SU-DHL-6 (cell line): ENCODE measurements at regions not wholly inside any gene's neighbourhood (a gene's known extent, or its start where the extent isn't known, plus 50 kb on each side); places are given as distances from the start of the nearest gene placed in this dataset.

Source experiments
- H2AFZ ChIP-seq: fragments of 200-600 bp; sonication (generic); 2 replicates; pipeline ENCODE4 v1.6.1; 2014; ENCODE audit warnings: low read depth, mild to moderate bottlenecking, moderate library complexity, mixed read lengths, antibody characterized with exemption, low read length; ENCODE audit not compliant: severe bottlenecking
- H3F3A ChIP-seq: fragments of 200-600 bp; shearing (Covaris generic); 2 replicates; pipeline ENCODE4 v1.6.0; 2016; ENCODE audit warnings: antibody characterized with exemption, mild to moderate bottlenecking; ENCODE audit not compliant: insufficient read depth
- H3K27ac ChIP-seq: fragments of 200-600 bp; sonication (generic); 2 replicates; pipeline ENCODE4 v1.5.1; 2016; ENCODE audit warnings: low read depth, mild to moderate bottlenecking, low read length, moderate library complexity, mixed read lengths
- H3K27me3 ChIP-seq: fragments of 200-600 bp; sonication (generic), shearing (Covaris generic); 2 replicates; pipeline ENCODE4 v1.6.0; 2014; ENCODE audit warnings: mild to moderate bottlenecking, low read length
- H3K36me3 ChIP-seq: fragments of 200-600 bp; sonication (generic); 2 replicates; pipeline ENCODE4 v1.6.1; 2014; ENCODE audit warnings: mild to moderate bottlenecking, low read length, mixed read lengths
- H3K4me2 ChIP-seq: fragments of 300-600, 200-600 bp; shearing (Covaris generic), sonication (generic); 2 replicates; pipeline ENCODE4 v1.6.0; 2014; ENCODE audit warnings: low read length, low read depth, mild to moderate bottlenecking; ENCODE audit not compliant: poor library complexity, severe bottlenecking
- H3K4me3 ChIP-seq: fragments of 200-600 bp; sonication (generic); 2 replicates; pipeline ENCODE4 v1.5.1; 2014; ENCODE audit warnings: antibody characterized with exemption, low read length, mild to moderate bottlenecking, mixed read lengths; ENCODE audit not compliant: insufficient read depth, poor library complexity, severe bottlenecking
- H3K79me2 ChIP-seq: fragments of 200-600 bp; sonication (generic); 2 replicates; pipeline ENCODE4 v1.6.1; 2014; ENCODE audit warnings: mild to moderate bottlenecking, low read length, moderate library complexity; ENCODE audit not compliant: insufficient read depth
- H3K9ac ChIP-seq: fragments of 200-600 bp; sonication (generic); 2 replicates; pipeline ENCODE4 v1.7.0; 2014; ENCODE audit warnings: mild to moderate bottlenecking, low read length
- H3K9me2 ChIP-seq: fragments of 200-600 bp; sonication (generic); replicated peaks from 2 replicates; pipeline ENCODE4 v1.6.1; 2014; ENCODE audit warnings: low read length; ENCODE audit not compliant: insufficient read depth
- H3K9me3 ChIP-seq: fragments of 200-600 bp; sonication (generic); 2 replicates; pipeline ENCODE4 v1.6.1; 2014; ENCODE audit warnings: low read length, mixed read lengths; ENCODE audit not compliant: insufficient read depth
- H4K20me1 ChIP-seq: fragments of 200-600 bp; sonication (generic); 2 replicates; pipeline ENCODE4 v1.6.1; 2014; ENCODE audit warnings: low read depth, mild to moderate bottlenecking, antibody characterized with exemption, low read length, moderate library complexity, mixed read lengths
- CTCF ChIP-seq: fragments of 200-600 bp; sonication (generic); IDR thresholded peaks from one replicate; pipeline ENCODE4 v1.5.1; 2017; ENCODE audit warnings: antibody characterized with exemption, mild to moderate bottlenecking, low read length, moderate library complexity; ENCODE audit not compliant: insufficient read depth, poor library complexity, severe bottlenecking
- EZH2phosphoT487 ChIP-seq: fragments of 200-600 bp; sonication (generic), shearing (Covaris generic); conservative IDR thresholded peaks from 2 replicates; pipeline ENCODE4 v1.6.1; 2018; ENCODE audit warnings: mild to moderate bottlenecking, antibody characterized with exemption, low read length, moderate library complexity, mixed read lengths

GRCh38 chr11:36783808-36784207 is 185.8 kb upstream of the RAG2 start:
- no peak overlapping the region for H3K27ac ChIP-seq
- no peaks in the 10 kb centered on the region for H3F3A ChIP-seq
- H3K4me2 ChIP-seq, result no peak overlapping the region
- no peaks in the 10 kb centered on the region for H3K36me3 ChIP-seq
- no peak overlapping the region for H2AFZ ChIP-seq
- H3K79me2 ChIP-seq, result no peaks in the 10 kb centered on the region
- H4K20me1 ChIP-seq, result no peaks in the 10 kb centered on the region
- H3K9me3 ChIP-seq, result no peaks in the 10 kb centered on the region
- no peaks in the 10 kb centered on the region for H3K27me3 ChIP-seq
- no peak overlapping the region for H3K4me3 ChIP-seq
- no peak for TF ChIP-seq EZH2phosphoT487
- no peak for TF ChIP-seq CTCF
- no peaks in the 10 kb centered on the region for H3K9me2 ChIP-seq
- H3K9ac ChIP-seq, result no peak overlapping the region

DNA sequence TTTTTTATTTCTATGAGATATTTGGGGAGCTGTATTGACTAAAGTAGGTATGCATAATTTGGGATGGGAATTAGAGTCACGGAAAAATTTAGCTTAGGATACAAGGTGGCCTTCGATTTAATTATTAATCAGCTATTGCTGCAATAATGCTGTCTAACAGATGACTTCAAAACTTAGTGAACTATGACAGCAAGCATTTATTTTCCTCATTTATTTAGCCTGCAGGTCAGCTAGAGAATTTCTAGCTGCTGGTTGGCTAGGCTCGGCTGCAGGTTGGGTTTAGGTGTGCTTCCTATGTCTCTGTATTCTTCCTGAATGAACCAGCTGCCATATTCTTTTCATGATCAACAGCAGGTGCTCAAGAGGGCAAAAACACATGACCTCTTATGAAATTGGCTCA is 181.8 kb upstream of the RAG2 start:
- no peak overlapping the region for H3K27ac ChIP-seq
- H4K20me1 ChIP-seq, result no peaks in the 10 kb centered on the region
- H3K4me3 ChIP-seq, result no peak overlapping the region
- H2AFZ ChIP-seq, result no peak overlapping the region
- H3K4me2 ChIP-seq, result no peak overlapping the region
- no peaks in the 10 kb centered on the region for H3K9me3 ChIP-seq
- no peaks in the 10 kb centered on the region for H3K79me2 ChIP-seq
- no peaks in the 10 kb centered on the region for H3K9me2 ChIP-seq
- H3K36me3 ChIP-seq, result no peaks in the 10 kb centered on the region
- TF ChIP-seq CTCF (no peak), EZH2phosphoT487 (no peak)
- H3K9ac ChIP-seq, result no peak overlapping the region
- H3K27me3 ChIP-seq, result no peaks in the 10 kb centered on the region
- H3F3A ChIP-seq, result no peaks in the 10 kb centered on the region

- TF ChIP-seq EZH2phosphoT487, result no peak
- TF ChIP-seq CTCF, result no peak
- no peaks in the 10 kb centered on the region for H3K36me3 ChIP-seq
- H4K20me1 ChIP-seq, result no peaks in the 10 kb centered on the region
- H3K9me2 ChIP-seq, result no peaks in the 10 kb centered on the region
- no peak overlapping the region for H3K27ac ChIP-seq
- no peaks in the 10 kb centered on the region for H3K79me2 ChIP-seq
- no peak overlapping the region for H3K9ac ChIP-seq
- H3K27me3 ChIP-seq, result no peaks in the 10 kb centered on the region
- H3K9me3 ChIP-seq, result no peaks in the 10 kb centered on the region
- no peak overlapping the region for H2AFZ ChIP-seq
- H3K4me2 ChIP-seq, result no peak overlapping the region
- H3F3A ChIP-seq, result no peaks in the 10 kb centered on the region
- H3K4me3 ChIP-seq, result no peak overlapping the region
Measured at GRCh38 chr11:36777311-36777710, 179.3 kb upstream of the RAG2 start.

DNA sequence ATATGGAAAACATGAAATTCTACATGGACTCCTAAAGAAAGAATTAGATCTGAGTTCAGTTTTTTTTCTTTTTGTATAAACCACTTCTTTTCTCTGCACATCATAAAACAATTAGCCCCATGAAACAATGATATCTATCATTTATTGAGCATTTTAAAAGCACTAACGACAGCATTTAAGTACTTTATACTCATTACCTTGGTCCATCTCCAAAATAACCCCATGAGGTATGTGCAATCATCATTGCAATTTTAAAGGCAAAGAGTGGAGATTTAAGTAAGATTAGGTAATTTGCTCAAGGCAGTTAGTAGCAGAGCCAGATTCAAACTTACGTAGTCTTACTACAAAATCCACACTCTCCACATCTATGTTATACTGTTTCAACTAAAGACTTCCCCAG is 177.7 kb upstream of the RAG2 start:
- Histone ChIP-seq H3F3A (no peaks in the 10 kb centered on the region), H3K9me3 (no peaks in the 10 kb centered on the region), H3K36me3 (no peaks in the 10 kb centered on the region), H3K9ac (no peak overlapping the region), H4K20me1 (no peaks in the 10 kb centered on the region), H3K27me3 (no peaks in the 10 kb centered on the region), H3K9me2 (no peaks in the 10 kb centered on the region), H3K4me2 (no peak overlapping the region), H3K27ac (no peak overlapping the region), H2AFZ (no peak overlapping the region), H3K4me3 (no peak overlapping the region), H3K79me2 (no peaks in the 10 kb centered on the region)
- no peak for TF ChIP-seq CTCF
- TF ChIP-seq EZH2phosphoT487, result no peak
